Activated T-helper 17 cell treated with anti-CD3 and anti-CD28 coated beads, Interleukin-2, amount 50 U/mL, for 72 hours (primary cell): ENCODE measurements at regions not wholly inside any gene's neighbourhood (a gene's known extent, or its start where the extent isn't known, plus 50 kb on each side); places are given as distances from the start of the nearest gene placed in this dataset.
A peak's percentile ranks its signal among the peaks of the same experiment; 100 is the strongest.

Source experiments
- ATAC-seq: fragments of 150-1000 bp; cut with Tn5 transposase; replicated peaks from 2 replicates; pipeline ENCODE4 v1.10.0; 2021; ENCODE audit warnings: mild to moderate bottlenecking, moderate library complexity
- H3K27ac Mint-ChIP-seq: one replicate; pipeline ENCODE4 v1.8.0; 2022; ENCODE audit warnings: mixed read lengths
- H3K27me3 Mint-ChIP-seq: one replicate; pipeline ENCODE4 v1.8.0; 2022; ENCODE audit warnings: mixed read lengths
- H3K36me3 Mint-ChIP-seq: one replicate; pipeline ENCODE4 v1.8.0; 2022; ENCODE audit warnings: low read depth, mild to moderate bottlenecking, mixed read lengths
- H3K4me1 Mint-ChIP-seq: one replicate; pipeline ENCODE4 v1.8.0; 2022; ENCODE audit warnings: mixed read lengths
- H3K4me3 Mint-ChIP-seq: one replicate; pipeline ENCODE4 v1.8.0; 2022; ENCODE audit warnings: mild to moderate bottlenecking, mixed read lengths
- H3K9me3 Mint-ChIP-seq: one replicate; pipeline ENCODE4 v1.8.0; 2022; ENCODE audit warnings: mixed read lengths

DNA sequence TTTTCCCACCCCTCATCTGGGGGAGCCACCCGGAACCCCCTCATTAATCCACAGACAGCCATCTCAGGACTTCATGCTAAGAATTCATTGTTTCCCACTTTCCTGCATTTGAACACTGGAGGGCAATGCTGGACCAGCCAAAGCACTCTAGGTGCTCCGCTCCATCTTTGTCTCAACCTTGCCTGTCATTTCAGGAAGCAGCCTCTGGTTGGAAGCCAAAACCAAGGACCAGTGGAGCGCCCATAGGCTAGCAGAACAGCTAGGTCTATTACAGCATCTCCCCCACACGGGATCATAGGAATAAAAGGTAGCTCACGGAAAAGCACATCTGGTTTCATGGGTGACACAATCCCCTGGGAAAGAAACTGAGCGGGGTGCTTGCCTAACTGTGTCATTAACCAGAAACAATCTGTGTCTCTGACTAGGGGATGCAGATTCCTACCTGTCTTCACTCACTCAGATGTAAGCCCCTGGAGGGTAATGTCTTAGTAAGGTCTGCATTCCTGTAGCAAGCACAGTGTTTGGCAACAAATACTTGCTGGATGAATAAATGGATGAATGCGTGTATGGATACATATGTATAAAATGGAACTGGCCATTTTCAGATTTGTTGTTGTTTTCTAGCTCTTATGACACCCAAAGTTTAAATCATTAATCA, 197.0 kb downstream of the DAD1 start:
- Mint-ChIP-seq H3K9me3 (no peaks in the 10 kb centered on the region), H3K27me3 (no peaks in the 10 kb centered on the region), H3K27ac (no peak overlapping the region), H3K4me3 (no peak overlapping the region), H3K4me1 (no peaks in the 10 kb centered on the region), H3K36me3 (no peaks in the 10 kb centered on the region)
- no peak for ATAC-seq

DNA sequence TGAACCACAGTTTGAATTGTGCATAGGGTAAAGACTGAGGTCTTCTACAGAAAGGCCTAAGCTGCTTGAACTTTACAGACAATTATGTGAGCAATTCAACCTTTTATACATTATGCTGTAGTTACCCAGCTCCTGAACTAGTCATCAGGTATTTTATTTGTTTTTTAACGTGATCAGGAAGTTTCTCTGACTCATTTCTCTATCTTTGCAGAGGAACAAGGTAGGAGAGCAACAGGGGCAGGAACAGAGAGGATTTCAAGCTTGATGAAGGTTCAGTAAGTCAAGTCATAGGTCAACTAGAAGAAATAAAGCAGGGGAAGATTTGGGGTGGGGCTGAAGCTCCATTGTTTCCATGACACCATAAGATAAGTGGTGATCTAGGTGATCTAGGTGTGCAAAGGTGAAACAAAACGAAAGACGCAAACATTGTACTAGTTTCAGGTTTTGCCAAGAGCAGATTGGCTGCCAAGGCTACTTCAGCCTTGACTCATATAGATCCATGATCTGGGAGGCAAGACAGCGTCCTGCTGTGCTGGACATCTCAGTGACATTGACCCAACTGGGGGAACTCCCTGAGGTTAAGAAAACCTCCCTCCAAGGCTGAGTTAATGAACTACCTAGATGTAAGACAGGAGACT, 198.1 kb downstream of the DAD1 start:
- Mint-ChIP-seq H3K9me3 (no peaks in the 10 kb centered on the region), H3K4me3 (no peak overlapping the region), H3K36me3 (no peaks in the 10 kb centered on the region), H3K4me1 (no peaks in the 10 kb centered on the region), H3K27me3 (no peaks in the 10 kb centered on the region), H3K27ac (no peak overlapping the region)
- ATAC-seq: no peak

DNA sequence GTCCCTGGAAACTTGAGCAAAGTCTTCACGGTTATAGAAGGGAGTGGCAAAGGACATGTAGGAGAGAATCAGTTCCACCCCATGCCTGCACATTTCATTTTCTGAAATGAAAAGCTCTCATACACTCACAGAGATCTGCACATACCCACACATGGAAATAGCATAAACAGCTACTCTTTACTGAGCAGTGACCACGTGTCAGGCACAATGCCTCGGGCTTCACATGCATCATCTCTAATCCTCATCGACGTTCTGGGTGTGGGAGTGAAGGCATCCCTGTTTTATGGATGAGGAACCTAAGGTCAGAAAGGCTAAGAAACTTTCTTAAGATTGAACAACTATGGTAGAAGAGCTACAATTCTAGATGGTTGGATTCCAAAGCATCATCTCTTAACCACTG, 198.8 kb downstream of the DAD1 start:
- Mint-ChIP-seq H3K27me3 (no peaks in the 10 kb centered on the region), H3K4me1 (no peaks in the 10 kb centered on the region), H3K4me3 (no peak overlapping the region), H3K27ac (no peak overlapping the region), H3K36me3 (no peaks in the 10 kb centered on the region), H3K9me3 (no peaks in the 10 kb centered on the region)
- ATAC-seq: no peak

DNA sequence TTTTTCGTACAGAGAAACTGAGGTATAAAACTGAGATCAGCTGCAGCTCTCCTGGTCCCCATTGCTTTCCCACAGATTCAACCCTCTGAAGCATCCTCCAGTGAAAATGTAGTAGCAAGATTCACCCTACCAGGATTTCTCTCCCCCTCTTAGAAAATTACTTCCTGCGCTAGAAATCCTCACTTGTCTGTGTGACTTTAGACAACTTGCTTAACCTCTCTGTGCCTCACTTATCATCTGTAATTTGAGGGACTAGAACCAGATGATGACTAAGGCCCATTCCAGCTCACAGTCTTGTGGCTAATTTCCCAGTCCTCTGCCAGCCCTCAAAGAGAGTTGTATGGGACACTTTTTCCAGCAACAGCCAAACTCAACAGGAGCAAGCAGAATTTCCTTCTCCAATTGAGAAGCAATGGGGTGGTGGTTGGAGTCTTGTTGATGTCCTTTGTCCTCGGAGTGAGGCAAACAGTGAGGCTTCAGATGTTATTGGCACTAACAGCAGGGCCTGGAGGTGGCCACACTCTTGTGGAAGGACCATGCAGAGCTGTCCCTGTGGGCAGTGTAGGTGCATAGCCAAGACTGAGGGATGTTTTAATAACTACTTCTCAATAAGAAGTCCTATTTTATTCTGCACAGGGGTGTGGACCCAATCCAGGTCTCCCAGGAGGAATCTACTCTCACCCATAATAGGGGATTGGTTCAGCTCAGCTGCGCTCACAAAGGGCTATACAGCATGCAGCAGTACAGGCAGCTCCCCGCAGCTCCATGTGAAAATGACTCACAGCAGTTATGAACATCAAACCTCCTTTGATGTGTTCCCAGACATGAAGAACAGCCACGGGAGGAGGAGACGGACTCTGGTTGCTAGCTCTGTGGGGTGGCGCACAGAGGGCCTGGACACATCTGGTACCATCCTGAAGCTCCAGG, 200.1 kb downstream of the DAD1 start:
- no peaks in the 10 kb centered on the region for H3K27me3 Mint-ChIP-seq
- H3K9me3 Mint-ChIP-seq: no peaks in the 10 kb centered on the region
- no peaks in the 10 kb centered on the region for H3K4me1 Mint-ChIP-seq
- no peak overlapping the region for H3K4me3 Mint-ChIP-seq
- no peaks in the 10 kb centered on the region for H3K36me3 Mint-ChIP-seq
- H3K27ac Mint-ChIP-seq: no peak overlapping the region
- ATAC-seq: no peak

DNA sequence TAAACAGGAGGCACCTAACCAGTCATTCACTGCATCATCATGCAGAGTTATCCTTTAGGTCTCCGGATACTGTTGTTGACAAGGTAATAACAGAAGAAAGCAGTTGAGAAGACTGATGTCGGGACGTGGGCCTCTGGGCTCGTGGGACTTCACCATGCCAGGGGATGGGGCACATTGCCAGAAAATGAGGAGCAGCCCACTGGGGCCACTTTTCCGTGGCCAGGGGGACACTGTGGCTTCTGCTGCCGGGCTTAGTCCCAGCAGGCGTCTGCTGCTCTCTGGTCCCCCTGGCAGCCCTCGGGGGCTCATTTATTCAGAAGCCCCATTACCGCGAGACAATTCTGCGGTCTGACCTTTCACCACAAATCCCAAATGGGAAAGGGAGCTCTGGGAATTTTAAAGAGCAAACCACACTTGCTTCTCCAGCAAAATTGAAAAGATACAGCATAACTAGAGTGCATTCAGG, 201.2 kb downstream of the DAD1 start:
- Mint-ChIP-seq H3K4me1 (no peaks in the 10 kb centered on the region), H3K36me3 (no peaks in the 10 kb centered on the region), H3K4me3 (no peak overlapping the region)

DNA sequence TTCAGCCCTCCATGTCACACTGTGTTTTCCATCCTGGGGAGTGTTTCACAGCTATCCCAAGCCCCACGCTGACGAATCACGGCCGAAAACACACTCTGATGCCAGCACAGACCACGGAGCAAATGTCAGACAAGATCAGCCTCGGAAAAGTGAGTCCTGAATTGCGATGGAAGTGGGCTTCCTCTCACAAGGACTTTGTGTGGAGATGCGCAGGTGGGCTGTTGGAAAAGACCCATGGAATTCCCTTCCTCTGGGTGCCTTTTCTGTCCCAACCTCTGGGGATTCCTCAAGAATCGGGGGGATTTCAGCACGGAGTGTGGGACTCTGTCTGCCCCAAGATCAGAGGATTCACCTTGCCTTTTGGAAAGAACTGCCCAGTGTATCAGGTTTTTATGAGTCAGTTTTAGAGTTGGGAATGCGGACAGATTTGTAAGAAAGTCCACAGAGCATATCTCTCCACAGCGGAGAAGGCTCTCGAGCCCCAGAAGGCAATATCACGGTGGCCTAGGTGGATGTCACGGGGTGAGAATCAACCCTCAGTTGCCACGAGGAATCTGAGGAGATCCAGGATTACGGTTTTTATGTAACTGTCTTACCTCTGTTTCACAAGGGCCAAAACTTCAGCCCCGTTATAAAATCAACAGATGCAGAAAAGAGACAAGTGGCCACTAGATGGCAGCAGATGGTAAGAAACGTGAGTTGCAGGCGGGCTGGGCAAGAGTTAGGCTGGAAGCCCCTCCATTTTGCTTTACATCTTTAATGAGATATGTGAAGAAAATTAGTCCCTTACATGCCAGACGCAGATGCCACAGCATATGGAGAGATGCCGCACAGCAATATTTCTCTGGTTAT, 201.9 kb downstream of the DAD1 start:
- Mint-ChIP-seq H3K9me3 (no peaks in the 10 kb centered on the region), H3K36me3 (no peaks in the 10 kb centered on the region), H3K27ac (no peak overlapping the region), H3K4me3 (no peak overlapping the region), H3K4me1 (no peaks in the 10 kb centered on the region), H3K27me3 (no peaks in the 10 kb centered on the region)
- ATAC-seq: no peak

More for the DNA sequence above, 201.2 kb downstream of the DAD1 start:
- ATAC-seq: no peak
- no peaks in the 10 kb centered on the region for H3K27me3 Mint-ChIP-seq
- no peaks in the 10 kb centered on the region for H3K9me3 Mint-ChIP-seq
- no peak overlapping the region for H3K27ac Mint-ChIP-seq

DNA sequence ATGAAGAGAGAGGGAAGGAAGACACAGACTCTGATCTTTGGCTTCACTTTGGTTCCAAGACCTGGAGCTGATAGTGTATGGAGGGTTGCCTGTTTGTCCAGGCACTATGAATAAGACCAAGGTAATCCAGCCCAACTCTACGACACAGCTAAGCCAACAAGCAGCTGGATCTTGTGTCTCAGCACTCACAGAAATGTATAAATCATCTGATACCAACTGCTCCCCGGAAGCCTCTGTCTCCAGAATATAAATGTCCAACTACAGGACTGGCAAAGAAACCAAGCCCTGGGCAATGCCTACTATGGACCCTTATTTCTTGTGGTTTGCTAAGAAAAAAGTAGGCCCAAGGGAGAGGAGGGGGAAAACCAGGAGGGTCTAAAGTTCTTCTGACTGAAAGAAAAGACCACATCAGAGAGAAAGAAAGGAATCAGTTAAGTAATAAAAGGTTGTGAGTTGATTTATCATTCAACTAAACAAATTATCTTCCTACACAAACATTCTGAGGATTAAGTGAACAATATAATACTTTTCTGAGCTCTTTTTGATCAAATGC, 204.0 kb downstream of the DAD1 start:
- Mint-ChIP-seq H3K36me3 (no peaks in the 10 kb centered on the region), H3K4me3 (no peak overlapping the region), H3K9me3 (no peaks in the 10 kb centered on the region), H3K4me1 (no peaks in the 10 kb centered on the region), H3K27ac (no peak overlapping the region), H3K27me3 (no peaks in the 10 kb centered on the region)
- no peak for ATAC-seq

DNA sequence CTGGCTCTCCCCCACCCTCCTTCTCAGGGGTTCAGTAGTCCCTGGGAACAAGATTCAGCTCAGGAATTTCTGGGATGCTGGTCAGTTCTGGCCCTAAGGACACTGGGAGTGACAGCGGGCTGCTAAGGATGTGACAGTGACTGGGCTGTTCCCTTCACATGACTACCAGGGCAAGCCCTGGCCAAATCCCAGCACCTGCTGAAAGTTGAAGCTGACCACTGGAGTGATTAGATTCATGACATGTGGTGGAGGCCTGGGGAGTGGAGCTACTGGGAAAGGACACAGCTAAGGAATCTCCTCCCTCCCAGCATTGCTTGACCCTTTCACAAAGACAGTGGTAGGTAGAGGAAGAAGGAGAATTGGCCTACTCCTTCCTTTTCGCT, 204.9 kb downstream of the DAD1 start:
- Mint-ChIP-seq H3K36me3 (no peaks in the 10 kb centered on the region), H3K9me3 (no peaks in the 10 kb centered on the region), H3K4me3 (no peak overlapping the region), H3K27ac (no peak overlapping the region), H3K4me1 (no peaks in the 10 kb centered on the region), H3K27me3 (no peaks in the 10 kb centered on the region)
- no peak for ATAC-seq

DNA sequence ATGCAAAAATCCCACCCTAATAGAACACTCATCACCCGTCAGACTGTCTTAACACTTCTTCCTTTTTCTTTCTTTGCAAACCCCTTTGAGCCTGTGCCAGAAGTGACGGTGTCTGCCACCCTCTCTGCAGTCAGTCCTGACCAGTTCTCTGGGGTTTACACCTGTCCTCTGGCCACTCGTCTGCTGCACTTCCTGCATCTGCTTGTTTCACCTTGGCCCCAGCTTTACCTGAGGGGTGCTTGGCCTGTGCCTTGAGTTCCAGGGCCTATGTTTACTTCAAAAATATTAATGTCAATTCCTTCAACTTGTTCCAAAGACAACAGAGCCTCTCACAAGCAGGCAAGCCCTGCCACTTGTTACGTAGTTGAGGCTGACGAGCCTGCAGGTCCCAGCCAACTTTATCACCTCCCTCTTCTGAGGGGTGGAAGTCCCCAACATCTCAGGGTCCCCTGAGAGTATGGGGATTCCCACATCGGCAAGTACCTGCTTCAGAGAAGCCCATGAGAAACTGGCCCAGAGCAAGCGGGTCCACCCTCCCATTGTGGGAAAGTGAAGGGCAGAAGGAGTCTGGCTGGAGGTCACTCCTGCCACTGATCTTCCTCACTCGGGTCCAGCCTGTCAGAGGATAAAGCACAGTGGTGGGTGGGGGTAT, 205.4 kb downstream of the DAD1 start:
- Mint-ChIP-seq H3K27ac (no peak overlapping the region), H3K4me3 (no peak overlapping the region)

DNA sequence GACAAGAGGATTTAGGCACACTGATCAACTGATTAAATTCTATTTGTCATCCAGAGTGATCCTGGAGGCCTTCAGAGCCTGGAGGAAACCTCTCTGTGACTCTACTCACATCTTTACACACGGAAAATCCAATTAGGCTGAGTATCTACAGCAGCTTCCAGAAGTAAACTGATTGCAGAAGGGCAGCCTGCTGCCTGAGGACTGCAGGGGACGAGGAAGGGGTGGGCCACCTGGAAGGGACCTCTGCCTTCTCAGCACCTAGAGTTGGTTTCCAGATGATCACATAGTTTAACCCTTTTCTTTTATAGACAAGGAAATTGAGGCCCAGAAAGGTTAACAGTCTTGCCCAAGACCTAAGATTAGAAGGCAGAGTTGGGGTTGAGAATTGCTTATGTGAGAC, 206.1 kb downstream of the DAD1 start:
- Mint-ChIP-seq H3K4me3 (no peak overlapping the region), H3K27ac (no peak overlapping the region), H3K4me1 (no peaks in the 10 kb centered on the region), H3K36me3 (no peaks in the 10 kb centered on the region), H3K9me3 (no peaks in the 10 kb centered on the region), H3K27me3 (no peaks in the 10 kb centered on the region)
- ATAC-seq: no peak

More for the DNA sequence above, 205.4 kb downstream of the DAD1 start:
- Mint-ChIP-seq H3K27me3 (no peaks in the 10 kb centered on the region), H3K36me3 (no peaks in the 10 kb centered on the region), H3K4me1 (no peaks in the 10 kb centered on the region), H3K9me3 (no peaks in the 10 kb centered on the region)
- no peak for ATAC-seq

DNA sequence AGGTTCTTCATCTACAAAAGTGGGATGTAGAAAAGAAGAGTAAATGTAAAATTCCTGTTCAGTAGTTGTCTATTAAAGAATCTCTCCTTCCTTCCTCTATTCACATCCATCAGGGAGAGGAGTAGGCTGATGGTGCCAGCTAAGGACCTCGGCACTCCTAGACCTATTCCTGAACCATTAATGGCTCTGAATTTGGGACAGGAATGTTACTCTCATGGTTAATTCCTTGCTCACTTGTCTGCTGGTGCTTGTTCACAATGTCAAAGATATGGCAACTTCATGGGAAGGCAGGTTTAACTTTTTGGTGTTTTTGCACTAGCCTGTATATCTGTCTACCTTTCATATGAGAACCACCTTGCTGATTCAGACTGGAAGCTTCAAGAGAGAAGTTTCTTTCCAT, 206.6 kb downstream of the DAD1 start:
- Mint-ChIP-seq H3K36me3 (no peaks in the 10 kb centered on the region), H3K9me3 (no peaks in the 10 kb centered on the region), H3K4me3 (no peak overlapping the region), H3K27ac (no peak overlapping the region), H3K4me1 (no peaks in the 10 kb centered on the region), H3K27me3 (no peaks in the 10 kb centered on the region)
- no peak for ATAC-seq

DNA sequence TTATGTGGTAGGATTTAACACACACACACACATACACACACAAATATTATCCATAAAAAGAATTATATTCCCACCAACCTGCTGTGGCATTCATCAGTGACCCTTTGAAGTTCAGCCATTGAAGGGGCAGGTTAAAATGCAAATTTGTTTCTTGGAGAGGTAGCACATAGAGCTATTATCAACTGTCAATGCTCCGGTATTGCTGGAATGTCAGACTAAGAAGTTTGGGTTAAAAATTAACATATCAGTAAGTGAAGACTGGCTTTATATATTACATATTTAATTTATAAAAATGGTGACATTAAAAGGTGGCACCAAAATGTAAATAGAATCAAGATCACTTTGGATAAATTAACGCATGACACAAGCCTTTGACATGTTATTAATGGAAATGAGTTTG, 207.3 kb downstream of the DAD1 start:
- Mint-ChIP-seq H3K4me1 (no peaks in the 10 kb centered on the region), H3K4me3 (no peak overlapping the region), H3K9me3 (no peaks in the 10 kb centered on the region), H3K36me3 (no peaks in the 10 kb centered on the region), H3K27ac (no peak overlapping the region), H3K27me3 (no peaks in the 10 kb centered on the region)
- ATAC-seq: no peak

DNA sequence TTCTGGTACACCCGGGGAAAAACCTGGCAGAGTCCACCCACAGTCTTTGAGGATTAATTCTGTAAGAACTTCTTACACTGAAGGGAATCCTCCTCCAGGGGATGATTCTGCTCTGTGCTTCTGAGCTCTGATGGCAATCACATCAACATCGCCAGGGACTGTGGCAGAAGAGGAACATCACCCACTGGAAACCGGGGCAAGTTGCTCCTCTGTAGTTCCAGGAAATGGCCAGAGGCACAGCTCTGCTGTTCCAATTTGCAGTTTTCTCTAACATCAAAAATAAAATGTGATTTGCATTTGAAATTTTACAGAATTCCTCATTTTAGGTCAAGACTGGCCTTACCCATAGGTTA, 207.6 kb downstream of the DAD1 start:
- H3K4me3 Mint-ChIP-seq: peak overlapping the region; percentile 28
- no peak overlapping the region for H3K27ac Mint-ChIP-seq
- no peaks in the 10 kb centered on the region for H3K9me3 Mint-ChIP-seq
- no peaks in the 10 kb centered on the region for H3K27me3 Mint-ChIP-seq
- no peaks in the 10 kb centered on the region for H3K36me3 Mint-ChIP-seq
- H3K4me1 Mint-ChIP-seq: no peaks in the 10 kb centered on the region
- ATAC-seq: no peak
